K562 (cell line): ENCODE measurements at regions not wholly inside any gene's neighbourhood (a gene's known extent, or its start where the extent isn't known, plus 50 kb on each side); places are given as distances from the start of the nearest gene placed in this dataset.

ENCODE experiments used
- FOXA1 ChIP-seq: fragments of 450-650 bp; IDR thresholded peaks from 2 replicates; pipeline ENCODE4 v1.6.1; 2016; ENCODE audit warnings: mild to moderate bottlenecking, borderline replicate concordance
- NR2C1 ChIP-seq, 2 experiments: fragments of 450-650 bp; IDR thresholded peaks; 2 replicates each; pipeline ENCODE4 v1.6.1; 2017; ENCODE audit warnings: mild to moderate bottlenecking in 2 of 2, antibody characterized with exemption in 1 of 2, inconsistent platforms in 1 of 2, missing compliant biosample characterization in 1 of 2, missing genetic modification characterization in 1 of 2
- POLR2A ChIP-seq: fragments of 450-650 bp; conservative IDR thresholded peaks from 2 replicates; pipeline ENCODE4 v1.6.1; 2016
- ZEB2 ChIP-seq: fragments of 450-650 bp; IDR thresholded peaks from 2 replicates; pipeline ENCODE4 v1.6.1; 2016
- ZFPM2 ChIP-seq: fragments of 250-450 bp; sonication (Bioruptor Pico); IDR thresholded peaks from 2 replicates; pipeline ENCODE4 v1.5.1; 2022; ENCODE audit warnings: mild to moderate bottlenecking
- TF ChIP-seq, protein P1 (sequence below), 3 experiments: IDR thresholded peaks in 2 of 3; conservative IDR thresholded peaks in 1 of 3; 2 replicates each; pipeline ENCODE4 v1.5.1; 2011 to 2012; ENCODE audit warnings: low read length in 3 of 3, mild to moderate bottlenecking in 3 of 3, control low read depth in 2 of 3, improper control_type of control experiment in 1 of 3, inconsistent platforms in 1 of 3, low read depth in 1 of 3, mixed read lengths in 1 of 3, moderate library complexity in 1 of 3; ENCODE audit not compliant: insufficient read depth in 2 of 3
- TF ChIP-seq, protein P2 (sequence below): sonication (generic); formaldehyde crosslinking; IDR thresholded peaks from 2 replicates; pipeline ENCODE4 v1.8.1; 2022; ENCODE audit warnings: missing genetic modification reagents

DNA sequence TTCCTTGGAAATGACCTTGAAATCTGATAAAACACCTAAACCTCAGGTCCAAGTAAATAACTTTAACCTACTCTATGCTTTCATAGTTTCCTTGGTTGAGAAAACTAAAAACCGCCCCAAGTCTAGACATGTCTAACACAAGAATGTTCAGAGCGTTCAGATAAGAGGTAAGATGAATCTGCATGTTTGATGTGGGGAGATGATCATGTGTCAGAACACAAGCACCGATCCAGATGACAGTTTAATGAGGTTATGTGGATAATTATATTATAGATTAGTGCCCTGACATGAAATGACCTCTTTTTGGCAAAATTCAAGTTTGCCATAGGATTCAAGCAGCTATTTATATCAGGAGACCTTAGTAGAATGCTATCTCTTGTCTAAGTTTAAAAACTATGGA, 729.8 kb upstream of the SOX11 start:
- TF ChIP-seq ZEB2: no peak
- TF ChIP-seq, protein P1, sequence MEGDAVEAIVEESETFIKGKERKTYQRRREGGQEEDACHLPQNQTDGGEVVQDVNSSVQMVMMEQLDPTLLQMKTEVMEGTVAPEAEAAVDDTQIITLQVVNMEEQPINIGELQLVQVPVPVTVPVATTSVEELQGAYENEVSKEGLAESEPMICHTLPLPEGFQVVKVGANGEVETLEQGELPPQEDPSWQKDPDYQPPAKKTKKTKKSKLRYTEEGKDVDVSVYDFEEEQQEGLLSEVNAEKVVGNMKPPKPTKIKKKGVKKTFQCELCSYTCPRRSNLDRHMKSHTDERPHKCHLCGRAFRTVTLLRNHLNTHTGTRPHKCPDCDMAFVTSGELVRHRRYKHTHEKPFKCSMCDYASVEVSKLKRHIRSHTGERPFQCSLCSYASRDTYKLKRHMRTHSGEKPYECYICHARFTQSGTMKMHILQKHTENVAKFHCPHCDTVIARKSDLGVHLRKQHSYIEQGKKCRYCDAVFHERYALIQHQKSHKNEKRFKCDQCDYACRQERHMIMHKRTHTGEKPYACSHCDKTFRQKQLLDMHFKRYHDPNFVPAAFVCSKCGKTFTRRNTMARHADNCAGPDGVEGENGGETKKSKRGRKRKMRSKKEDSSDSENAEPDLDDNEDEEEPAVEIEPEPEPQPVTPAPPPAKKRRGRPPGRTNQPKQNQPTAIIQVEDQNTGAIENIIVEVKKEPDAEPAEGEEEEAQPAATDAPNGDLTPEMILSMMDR (IDR thresholded peaks at IDR 0.05 in 2 of 3, conservative IDR thresholded peaks at IDR 0.05 in 1 of 3; ENCODE audit: insufficient read depth in 2 of 3, low read depth in 1 of 3, low read length in 3 of 3): no peak
- TF ChIP-seq, protein P2, sequence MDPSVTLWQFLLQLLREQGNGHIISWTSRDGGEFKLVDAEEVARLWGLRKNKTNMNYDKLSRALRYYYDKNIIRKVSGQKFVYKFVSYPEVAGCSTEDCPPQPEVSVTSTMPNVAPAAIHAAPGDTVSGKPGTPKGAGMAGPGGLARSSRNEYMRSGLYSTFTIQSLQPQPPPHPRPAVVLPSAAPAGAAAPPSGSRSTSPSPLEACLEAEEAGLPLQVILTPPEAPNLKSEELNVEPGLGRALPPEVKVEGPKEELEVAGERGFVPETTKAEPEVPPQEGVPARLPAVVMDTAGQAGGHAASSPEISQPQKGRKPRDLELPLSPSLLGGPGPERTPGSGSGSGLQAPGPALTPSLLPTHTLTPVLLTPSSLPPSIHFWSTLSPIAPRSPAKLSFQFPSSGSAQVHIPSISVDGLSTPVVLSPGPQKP (CRISPR knock-in tag): no peak
- no peak for TF ChIP-seq NR2C1 (IDR thresholded peaks at IDR 0.05)
- TF ChIP-seq NR2C1 (tag; IDR thresholded peaks at IDR 0.05): no peak
- TF ChIP-seq POLR2A: no peak
- TF ChIP-seq FOXA1: no peak
- TF ChIP-seq ZFPM2 (CRISPR knock-in tag): no peak
